ENCODE measurements at regions not wholly inside any gene's neighbourhood (a gene's known extent, or its start where the extent isn't known, plus 50 kb on each side); places are given as distances from the start of the nearest gene placed in this dataset.
A peak's percentile ranks its signal among the peaks of the same experiment; 100 is the strongest.
"Not testable (repeated sequence)": the region's sequence is repeated elsewhere in the genome, so short reads cannot be mapped to it uniquely, and the experiment has no call there.

- not testable (repeated sequence) for H3K36me3 Mint-ChIP-seq (ENCODE audit: low read depth); H3K4me3 Mint-ChIP-seq; H3K4me1 Mint-ChIP-seq; H3K27ac Mint-ChIP-seq; H3K9me3 Mint-ChIP-seq; ATAC-seq (replicated peaks)
- H3K27me3 Mint-ChIP-seq, result peaks cover 12% of the 10 kb centered on the region
Observed at GRCh38 chr3:16023881-16024280, 150.6 kb upstream of the GALNT15 start.

GRCh38 chr3:16024548-16024947 lies 149.9 kb upstream of the GALNT15 start:
- H3K4me1 Mint-ChIP-seq, result no peaks in the 10 kb centered on the region
- H3K36me3 Mint-ChIP-seq (ENCODE audit: low read depth), result no peaks in the 10 kb centered on the region
- peaks cover 12% of the 10 kb centered on the region for H3K27me3 Mint-ChIP-seq
- no peak for ATAC-seq (replicated peaks)
- no peak overlapping the region for H3K27ac Mint-ChIP-seq
- no peaks in the 10 kb centered on the region for H3K9me3 Mint-ChIP-seq
- no peak overlapping the region for H3K4me3 Mint-ChIP-seq

- no peaks in the 10 kb centered on the region for H3K36me3 Mint-ChIP-seq (ENCODE audit: low read depth)
- peaks cover 12% of the 10 kb centered on the region for H3K27me3 Mint-ChIP-seq
- H3K4me1 Mint-ChIP-seq, result no peaks in the 10 kb centered on the region
- no peaks in the 10 kb centered on the region for H3K9me3 Mint-ChIP-seq
- no peak for ATAC-seq (replicated peaks)
- H3K4me3 Mint-ChIP-seq, result no peak overlapping the region
- no peak overlapping the region for H3K27ac Mint-ChIP-seq
Observed at GRCh38 chr3:16026753-16027152, 147.7 kb upstream of the GALNT15 start.

GRCh38 chr3:16028604-16029003 lies 145.9 kb upstream of the GALNT15 start:
- H3K27ac Mint-ChIP-seq, result no peak overlapping the region
- no peaks in the 10 kb centered on the region for H3K4me1 Mint-ChIP-seq
- no peaks in the 10 kb centered on the region for H3K36me3 Mint-ChIP-seq (ENCODE audit: low read depth)
- no peaks in the 10 kb centered on the region for H3K9me3 Mint-ChIP-seq
- H3K4me3 Mint-ChIP-seq, result no peak overlapping the region
- peaks cover 17% of the 10 kb centered on the region for H3K27me3 Mint-ChIP-seq
- no peak for ATAC-seq (replicated peaks)

- Mint-ChIP-seq H3K4me3 (no peak overlapping the region), H3K27me3 (peaks cover 13% of the 10 kb centered on the region), H3K27ac (no peak overlapping the region), H3K36me3 (ENCODE audit: low read depth) (no peaks in the 10 kb centered on the region), H3K4me1 (no peaks in the 10 kb centered on the region), H3K9me3 (no peaks in the 10 kb centered on the region)
- no peak for ATAC-seq (replicated peaks)
Observed at GRCh38 chr3:16030342-16030741, 144.1 kb upstream of the GALNT15 start.

GRCh38 chr3:16031434-16031833 lies 143.0 kb upstream of the GALNT15 start:
- Mint-ChIP-seq H3K27me3 (peaks cover 10% of the 10 kb centered on the region), H3K36me3 (ENCODE audit: low read depth) (no peaks in the 10 kb centered on the region), H3K9me3 (no peaks in the 10 kb centered on the region), H3K27ac (no peak overlapping the region), H3K4me1 (no peaks in the 10 kb centered on the region), H3K4me3 (no peak overlapping the region)
- ATAC-seq (replicated peaks), result no peak

GRCh38 chr3:16033889-16034687 lies 140.4 kb upstream of the GALNT15 start:
- ATAC-seq (replicated peaks), result no peak
- Mint-ChIP-seq H3K4me1 (no peaks in the 10 kb centered on the region), H3K4me3 (no peak overlapping the region), H3K9me3 (no peaks in the 10 kb centered on the region), H3K27me3 (peaks cover 6% of the 10 kb centered on the region), H3K27ac (no peak overlapping the region), H3K36me3 (ENCODE audit: low read depth) (no peaks in the 10 kb centered on the region)

GRCh38 chr3:16040991-16041390 lies 133.5 kb upstream of the GALNT15 start:
- H3K27me3 Mint-ChIP-seq, result peaks cover 9% of the 10 kb centered on the region
- H3K9me3 Mint-ChIP-seq, result no peaks in the 10 kb centered on the region
- no peaks in the 10 kb centered on the region for H3K36me3 Mint-ChIP-seq (ENCODE audit: low read depth)
- ATAC-seq (replicated peaks), result no peak
- no peak overlapping the region for H3K4me3 Mint-ChIP-seq
- no peaks in the 10 kb centered on the region for H3K4me1 Mint-ChIP-seq
- H3K27ac Mint-ChIP-seq, result no peak overlapping the region

GRCh38 chr3:16048435-16049318 lies 125.8 kb upstream of the GALNT15 start:
- Mint-ChIP-seq H3K27me3 (no peaks in the 10 kb centered on the region), H3K4me1 (peaks cover 4% of the 10 kb centered on the region), H3K4me3 (peak overlapping the region; percentile 31), H3K9me3 (no peaks in the 10 kb centered on the region), H3K36me3 (ENCODE audit: low read depth) (no peaks in the 10 kb centered on the region), H3K27ac (no peak overlapping the region)
- peak; percentile 87 for ATAC-seq (replicated peaks)

GRCh38 chr3:16050641-16051467 lies 123.6 kb upstream of the GALNT15 start:
- H3K27ac Mint-ChIP-seq, result no peak overlapping the region
- no peak for ATAC-seq (replicated peaks)
- H3K36me3 Mint-ChIP-seq (ENCODE audit: low read depth), result no peaks in the 10 kb centered on the region
- no peaks in the 10 kb centered on the region for H3K27me3 Mint-ChIP-seq
- no peak overlapping the region for H3K4me3 Mint-ChIP-seq
- H3K9me3 Mint-ChIP-seq, result no peaks in the 10 kb centered on the region
- H3K4me1 Mint-ChIP-seq, result peaks cover 4% of the 10 kb centered on the region

- peaks cover 4% of the 10 kb centered on the region for H3K4me1 Mint-ChIP-seq
- no peaks in the 10 kb centered on the region for H3K27me3 Mint-ChIP-seq
- no peaks in the 10 kb centered on the region for H3K9me3 Mint-ChIP-seq
- no peaks in the 10 kb centered on the region for H3K36me3 Mint-ChIP-seq (ENCODE audit: low read depth)
- H3K27ac Mint-ChIP-seq, result no peak overlapping the region
- no peak overlapping the region for H3K4me3 Mint-ChIP-seq
- ATAC-seq (replicated peaks), result no peak
Observed at GRCh38 chr3:16051691-16052090, 122.8 kb upstream of the GALNT15 start.

GRCh38 chr3:16052964-16053363 lies 121.5 kb upstream of the GALNT15 start:
- H3K27ac Mint-ChIP-seq, result peak overlapping the region; percentile 18
- peaks cover 4% of the 10 kb centered on the region for H3K4me1 Mint-ChIP-seq
- ATAC-seq (replicated peaks), result peak; percentile 64
- H3K36me3 Mint-ChIP-seq (ENCODE audit: low read depth), result no peaks in the 10 kb centered on the region
- no peak overlapping the region for H3K4me3 Mint-ChIP-seq
- no peaks in the 10 kb centered on the region for H3K27me3 Mint-ChIP-seq
- no peaks in the 10 kb centered on the region for H3K9me3 Mint-ChIP-seq

GRCh38 chr3:16053794-16054193 lies 120.7 kb upstream of the GALNT15 start:
- ATAC-seq (replicated peaks), result peak; percentile 81
- no peak overlapping the region for H3K4me3 Mint-ChIP-seq
- no peaks in the 10 kb centered on the region for H3K36me3 Mint-ChIP-seq (ENCODE audit: low read depth)
- H3K9me3 Mint-ChIP-seq, result no peaks in the 10 kb centered on the region
- peak overlapping the region; percentile 18 for H3K27ac Mint-ChIP-seq
- H3K27me3 Mint-ChIP-seq, result no peaks in the 10 kb centered on the region
- H3K4me1 Mint-ChIP-seq, result peaks cover 4% of the 10 kb centered on the region

GRCh38 chr3:16055606-16056211 lies 118.8 kb upstream of the GALNT15 start:
- Mint-ChIP-seq H3K4me3 (no peak overlapping the region), H3K9me3 (no peaks in the 10 kb centered on the region), H3K4me1 (peaks cover 4% of the 10 kb centered on the region), H3K27me3 (peaks cover 3% of the 10 kb centered on the region), H3K36me3 (ENCODE audit: low read depth) (no peaks in the 10 kb centered on the region), H3K27ac (no peak overlapping the region)
- ATAC-seq (replicated peaks), result no peak
